Activated CD4-positive, alpha-beta T cell treated with anti-CD3 and anti-CD28 coated beads, Interleukin-2, Interleukin-6, amounts not matched to agents 100 ng/mL and 50 ng/mL, durations not matched to agents 16 hours and 8 hours (primary cell): ENCODE measurements at regions not wholly inside any gene's neighbourhood (a gene's known extent, or its start where the extent isn't known, plus 50 kb on each side); places are given as distances from the start of the nearest gene placed in this dataset.
"Not testable (repeated sequence)": the region's sequence is repeated elsewhere in the genome, so short reads cannot be mapped to it uniquely, and the experiment has no call there.

Experiments
- DNase-seq: peaks from one replicate; pipeline ENCODE4 v3.0.0-alpha.2; 2020

DNA sequence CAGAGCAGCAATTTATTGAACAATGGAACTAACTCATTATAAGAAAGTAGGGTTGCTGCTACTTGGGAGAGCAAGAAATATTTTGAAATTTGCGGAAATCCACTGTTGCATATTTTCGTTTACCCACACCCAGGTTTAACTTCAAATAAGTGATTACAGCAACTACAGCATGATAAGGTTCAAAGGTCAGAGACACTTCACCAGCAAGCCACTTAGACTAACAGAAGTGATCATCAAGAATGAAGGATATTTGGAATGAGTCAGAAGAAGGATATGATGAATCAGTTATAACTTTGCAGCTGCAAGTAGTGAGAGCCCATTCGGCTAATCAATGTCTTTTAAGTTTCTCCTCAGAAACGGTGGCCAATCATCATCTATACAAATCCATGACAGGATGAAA, 199.3 kb downstream of the TMA16 start:
- no peak for DNase-seq

DNA sequence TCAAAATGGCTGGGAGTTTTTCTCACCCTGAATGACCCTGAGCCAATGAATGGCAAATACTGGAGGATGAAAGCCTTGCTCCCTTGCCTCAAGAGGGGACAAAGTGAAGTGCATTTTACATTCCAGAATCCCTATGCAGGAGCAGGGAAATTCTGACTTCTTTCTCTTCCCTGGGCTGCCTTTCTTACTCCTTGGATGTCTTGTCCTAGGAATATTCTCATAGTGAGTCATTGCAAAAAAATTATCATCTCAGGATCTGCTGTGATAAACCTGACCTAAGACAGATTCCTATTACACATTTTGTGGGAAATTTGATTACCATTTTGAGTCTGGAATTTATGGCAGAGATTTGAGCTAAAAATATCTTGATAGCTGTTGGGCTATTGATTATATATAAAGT, 199.9 kb downstream of the TMA16 start:
- DNase-seq = no peak

DNA sequence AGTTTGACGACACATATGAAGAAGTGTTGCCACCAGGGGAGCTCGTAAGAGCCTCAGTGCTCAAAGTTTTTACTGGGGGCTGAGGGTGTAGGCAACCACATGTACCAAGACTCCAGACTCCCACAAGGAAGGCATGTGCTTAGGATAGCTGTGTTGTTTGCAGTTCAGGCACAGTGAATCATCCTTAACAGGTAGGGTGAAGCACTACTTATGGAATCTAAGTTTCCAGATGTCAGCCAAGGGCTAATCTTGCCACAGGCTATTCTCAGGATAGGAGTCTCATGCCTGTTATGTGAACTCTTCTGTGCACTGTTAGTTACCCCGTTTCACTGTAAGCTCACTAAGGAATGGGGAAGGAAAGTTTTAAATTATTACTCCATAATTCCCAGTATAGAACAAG, 202.6 kb downstream of the TMA16 start:
- no peak for DNase-seq

DNA sequence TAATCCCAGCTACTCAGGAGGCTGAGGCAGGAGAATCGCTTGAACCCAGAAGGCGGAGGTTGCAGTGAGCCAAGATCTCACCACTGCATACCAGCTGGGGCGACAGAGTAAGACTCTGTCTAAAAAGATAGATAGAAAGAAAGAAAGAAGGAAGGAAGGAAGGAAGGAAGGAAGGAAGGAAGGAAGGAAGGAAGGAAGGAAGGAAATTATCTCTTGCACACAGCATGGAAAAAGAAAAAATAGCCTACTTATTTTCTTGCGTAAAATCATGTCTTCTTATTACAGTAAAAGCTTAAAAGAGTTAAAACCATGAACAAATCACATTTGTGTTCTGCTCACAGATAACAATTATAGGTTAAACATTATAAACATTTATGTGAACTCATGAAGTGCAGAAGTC, 205.9 kb downstream of the TMA16 start:
- DNase-seq = not testable (repeated sequence)

DNA sequence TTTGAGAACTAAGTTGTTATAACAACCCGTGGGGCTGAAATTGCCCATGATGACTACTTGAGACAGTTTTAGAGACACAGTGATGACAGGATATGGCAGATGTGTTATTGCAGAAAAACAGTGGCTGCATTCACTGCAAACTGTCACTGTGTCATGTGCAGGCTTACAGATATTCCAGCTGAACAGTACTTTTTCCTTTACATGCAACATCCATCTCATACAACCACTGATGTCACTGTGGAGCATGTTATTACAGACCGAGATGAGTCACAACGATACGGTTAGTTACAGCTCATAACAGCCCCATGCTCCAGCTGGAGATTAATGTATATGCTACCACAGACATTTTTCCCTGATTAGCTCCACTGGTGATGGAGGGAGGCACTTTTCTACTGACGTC, 207.4 kb downstream of the TMA16 start:
- DNase-seq = peak; percentile 5

DNA sequence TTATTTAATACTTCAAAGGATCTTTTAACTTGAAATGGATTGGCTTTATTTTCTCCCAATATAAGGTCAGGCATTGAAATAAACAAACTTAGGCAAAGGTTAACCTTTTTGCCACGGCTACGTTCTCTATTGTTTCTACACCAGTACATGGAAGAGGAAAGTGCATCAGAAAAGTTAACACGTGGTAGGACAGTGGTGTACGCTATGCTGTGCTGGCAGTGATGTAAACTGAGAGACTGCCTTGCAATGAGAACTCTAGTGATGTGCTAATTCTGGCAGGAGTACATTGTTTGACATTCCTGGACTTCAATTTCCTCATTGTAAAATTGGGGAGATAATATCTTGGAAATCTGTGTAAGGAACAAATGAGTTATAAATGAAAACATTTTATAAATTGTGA, 208.2 kb downstream of the TMA16 start:
- no peak for DNase-seq

DNA sequence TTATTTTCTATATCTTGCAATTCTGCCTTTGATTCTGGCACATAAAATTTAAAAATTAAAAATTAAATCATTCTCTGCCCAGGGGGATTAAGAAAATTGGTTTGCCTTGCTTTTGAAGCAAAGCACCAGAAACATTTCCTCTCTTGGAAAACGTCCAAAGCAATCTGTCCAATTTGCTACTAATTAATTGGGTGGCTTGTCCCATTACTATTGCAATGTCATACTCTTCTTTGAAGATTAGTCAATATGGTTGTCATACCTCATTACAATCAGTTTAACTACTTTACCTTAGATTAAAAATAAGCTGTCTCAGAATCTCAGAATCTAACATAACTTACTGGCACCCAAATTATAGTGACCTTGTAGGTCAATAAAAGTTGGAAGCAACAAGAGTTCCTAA, 208.8 kb downstream of the TMA16 start:
- no peak for DNase-seq

DNA sequence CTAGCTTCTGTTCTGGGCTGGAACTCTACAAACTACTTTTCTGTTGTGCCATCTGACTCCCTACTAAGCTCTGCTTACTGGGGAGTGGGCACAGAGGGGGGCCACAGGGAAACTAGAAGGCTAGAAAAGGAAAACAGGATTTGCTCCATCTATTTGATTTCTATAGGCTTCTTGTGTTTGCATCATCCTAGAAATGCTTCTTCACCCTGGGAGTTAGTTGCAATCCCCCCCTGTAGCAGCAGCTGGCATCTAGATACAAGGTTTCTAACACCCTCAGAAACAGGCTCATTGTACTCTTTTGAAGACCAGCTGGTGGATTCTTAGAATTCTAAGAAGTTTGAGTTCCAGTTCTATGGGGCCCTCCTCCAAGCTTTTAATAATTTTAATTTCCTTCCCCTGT, 213.4 kb downstream of the TMA16 start:
- DNase-seq = no peak

DNA sequence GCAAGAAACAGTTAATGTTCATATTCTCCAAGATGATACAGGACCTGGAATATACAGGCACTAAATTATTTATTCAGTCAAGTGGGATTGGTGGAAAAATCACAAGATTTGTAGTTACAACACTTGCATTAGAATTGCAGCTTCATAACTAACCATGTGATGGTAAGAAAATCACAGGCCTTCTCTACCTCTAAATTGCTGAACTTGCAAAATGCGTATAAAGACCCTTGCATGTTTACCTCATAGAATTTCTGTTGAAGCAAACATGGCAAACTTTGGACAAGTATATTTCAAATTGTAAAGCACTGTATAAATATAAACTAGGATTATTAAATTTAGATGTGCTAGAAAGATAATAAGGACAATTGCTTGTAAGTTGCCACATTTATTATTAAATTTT, 215.1 kb downstream of the TMA16 start:
- no peak for DNase-seq

DNA sequence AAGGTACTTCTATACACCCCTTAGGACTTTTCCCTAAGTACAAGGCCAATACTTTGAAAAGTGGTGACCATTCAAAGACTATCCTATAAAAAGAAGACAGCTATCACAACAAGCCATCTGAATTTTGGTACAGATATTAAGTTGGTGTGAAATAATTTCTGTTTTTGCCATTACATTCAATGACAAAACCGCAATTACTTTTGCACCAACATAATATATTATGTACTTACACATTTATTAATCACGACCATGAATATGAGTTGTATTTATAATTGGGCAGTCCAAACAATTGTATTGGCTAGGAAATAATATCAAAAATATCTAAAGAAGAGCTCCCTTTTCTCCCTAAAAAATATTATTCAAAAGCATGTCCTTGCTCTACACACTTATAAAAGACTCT, 215.7 kb downstream of the TMA16 start:
- no peak for DNase-seq

DNA sequence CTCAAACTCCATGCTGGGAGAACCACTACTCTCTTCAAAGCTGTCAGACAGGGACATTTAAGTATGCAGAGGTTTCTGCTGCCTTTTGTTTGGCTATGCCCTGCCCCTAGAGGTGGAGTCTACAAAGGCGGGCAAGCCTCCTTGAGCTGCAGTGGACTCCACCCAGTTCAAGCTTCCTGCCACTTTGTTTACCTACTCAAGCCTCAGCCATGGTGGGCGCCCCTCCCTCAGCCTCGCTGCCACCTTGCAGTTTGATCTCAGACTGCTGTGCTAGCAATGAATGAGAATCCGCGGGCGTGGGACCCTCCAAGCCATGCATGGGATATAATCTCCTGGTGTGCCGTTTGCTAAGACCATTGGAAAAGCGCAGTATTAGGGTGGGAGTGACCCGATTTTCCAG, 230.0 kb downstream of the TMA16 start:
- not testable (repeated sequence) for DNase-seq

DNA sequence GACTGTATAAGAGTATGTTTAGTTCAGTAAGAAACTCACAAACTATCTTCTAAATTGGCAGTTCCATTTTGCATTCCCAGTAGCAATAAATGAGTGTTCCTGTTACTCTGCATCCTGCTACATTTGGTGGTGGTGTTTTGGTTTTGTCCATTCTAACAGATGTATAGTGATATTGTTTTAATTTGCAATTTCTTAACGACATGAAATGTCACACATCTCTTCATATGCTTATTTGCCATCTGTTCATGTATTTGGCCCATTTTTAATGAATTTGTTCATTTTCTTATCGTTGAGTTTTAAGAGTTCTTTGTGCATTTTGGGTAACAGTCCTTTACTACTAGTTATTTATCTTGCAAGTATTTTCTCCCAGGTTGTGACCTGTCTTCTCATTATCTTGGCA, 232.2 kb downstream of the TMA16 start:
- DNase-seq = no peak

DNA sequence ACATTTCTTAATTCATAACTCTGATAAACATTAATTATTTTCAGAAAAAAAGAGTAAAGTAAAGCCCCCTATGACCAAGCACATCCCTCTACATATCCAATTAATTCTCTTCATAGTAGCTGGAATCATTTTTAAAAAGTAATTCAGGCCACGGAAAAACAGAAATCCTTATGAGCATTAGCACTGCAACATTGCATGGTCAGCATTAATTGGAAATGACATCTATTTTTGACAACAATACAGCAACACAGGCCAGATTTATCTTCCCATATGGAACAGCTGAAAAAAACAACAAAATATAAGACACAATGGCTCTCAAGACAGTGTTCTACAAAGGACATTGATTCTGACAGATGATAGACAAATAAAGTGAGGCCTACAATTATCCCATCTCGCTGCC, 236.6 kb downstream of the TMA16 start:
- DNase-seq = no peak

DNA sequence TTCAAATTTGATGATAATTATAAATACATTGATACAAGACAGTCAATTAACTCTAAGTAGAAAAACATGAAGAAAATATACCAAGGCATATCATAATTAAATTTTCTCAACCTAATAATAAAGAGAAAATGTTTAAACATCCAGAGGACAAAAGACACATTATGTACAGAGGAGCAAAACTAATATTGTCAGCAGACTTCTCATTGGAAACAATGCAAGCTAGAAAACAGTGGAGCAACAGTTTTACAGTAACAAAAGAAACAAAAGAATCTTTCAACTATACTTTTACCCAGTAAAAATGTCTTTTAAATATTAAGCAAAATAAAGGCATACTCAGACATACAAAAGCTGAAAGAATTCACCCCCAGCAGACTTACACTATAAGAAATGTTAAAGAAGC, 238.0 kb downstream of the TMA16 start:
- no peak for DNase-seq

DNA sequence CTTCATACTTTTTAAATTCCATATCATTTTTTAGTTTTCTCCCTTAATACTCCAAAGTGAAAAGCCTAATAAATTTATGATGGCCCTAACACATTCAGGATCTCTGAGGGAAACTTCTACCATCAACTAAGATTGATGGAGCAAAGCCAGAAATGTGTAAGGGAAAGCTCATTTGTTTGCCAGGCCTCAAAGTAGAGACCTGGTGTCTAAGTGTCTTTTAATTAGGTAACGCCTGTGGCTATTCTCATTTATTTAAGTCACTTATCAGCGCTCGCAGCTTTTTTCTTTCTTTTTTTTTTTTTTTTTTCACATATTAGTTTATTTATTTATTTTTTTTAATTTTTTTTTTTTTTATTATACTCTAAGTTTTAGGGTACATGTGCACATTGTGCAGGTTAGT, 242.4 kb downstream of the TMA16 start:
- DNase-seq = no peak

DNA sequence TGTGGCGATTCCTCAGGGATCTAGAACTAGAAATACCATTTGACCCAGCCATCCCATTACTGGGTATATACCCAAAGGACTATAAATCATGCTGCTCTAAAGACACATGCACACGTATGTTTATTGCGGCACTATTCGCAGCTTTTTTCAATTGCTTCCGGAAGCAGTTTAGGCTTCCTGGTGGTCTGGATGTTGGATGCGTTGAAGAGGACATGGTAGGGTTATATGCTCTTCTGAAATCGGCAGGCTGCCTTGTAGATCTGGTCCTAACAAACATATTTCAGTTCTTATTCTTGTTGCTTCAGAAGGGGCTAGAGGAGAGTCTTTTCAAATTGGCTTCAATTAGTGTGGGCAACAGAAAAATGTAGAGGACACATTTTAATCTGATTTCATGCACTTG, 243.4 kb downstream of the TMA16 start:
- not testable (repeated sequence) for DNase-seq

DNA sequence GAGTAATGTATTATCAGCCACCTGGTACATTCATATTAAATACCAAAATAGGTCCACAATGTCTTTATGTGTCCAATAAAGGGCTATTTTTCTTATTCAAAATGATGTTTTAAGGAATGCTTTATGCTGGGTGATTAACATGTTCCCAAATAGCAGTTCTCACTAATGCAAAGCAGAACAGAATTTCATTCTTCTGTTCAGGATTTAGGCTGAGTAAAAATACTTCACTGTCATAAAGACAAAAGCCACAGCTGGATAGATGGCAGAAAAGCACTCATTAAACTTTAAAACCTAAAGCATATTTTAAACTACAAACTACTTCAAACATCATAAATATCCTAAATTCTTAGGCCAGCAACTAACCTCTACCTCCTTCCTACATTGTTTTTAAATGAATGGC, 244.0 kb downstream of the TMA16 start:
- no peak for DNase-seq

DNA sequence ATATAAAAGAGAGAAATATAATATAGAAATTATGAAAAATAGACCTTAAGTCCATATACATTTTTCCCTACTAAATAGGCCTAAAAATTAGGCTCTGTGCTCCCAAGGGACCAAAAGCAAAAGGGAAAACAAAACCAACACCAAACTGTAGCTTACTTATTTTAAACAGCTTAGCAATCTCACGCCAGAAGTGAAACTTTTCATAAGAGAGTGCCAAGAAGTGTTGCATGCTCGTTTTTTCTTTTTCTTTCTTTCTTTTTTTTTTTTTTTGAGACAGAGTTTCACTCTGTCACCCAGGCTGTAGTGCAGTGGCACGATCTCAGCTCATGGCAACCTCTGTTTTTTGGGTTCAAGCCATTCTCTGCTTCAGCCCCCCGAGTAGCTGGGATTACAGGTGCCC, 250.4 kb downstream of the TMA16 start:
- DNase-seq = no peak

DNA sequence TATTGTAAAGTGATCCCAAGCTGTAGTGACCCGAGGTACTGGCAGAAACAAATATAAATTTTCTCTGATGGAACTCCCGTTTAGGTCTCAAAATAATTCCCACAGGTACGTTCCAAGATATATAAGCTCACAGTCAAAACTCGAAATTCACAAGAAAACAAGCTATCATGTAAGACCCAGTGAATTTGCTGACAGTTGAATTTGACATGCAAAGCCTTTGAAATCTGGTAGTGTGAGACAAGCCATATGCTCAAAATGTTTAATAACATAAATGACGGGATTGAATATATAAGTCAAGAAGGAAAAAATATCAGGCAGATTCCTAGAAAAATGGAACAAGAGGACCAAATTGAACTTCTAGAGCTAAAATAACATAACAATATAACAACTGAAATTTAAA, 252.8 kb downstream of the TMA16 start:
- DNase-seq = no peak

DNA sequence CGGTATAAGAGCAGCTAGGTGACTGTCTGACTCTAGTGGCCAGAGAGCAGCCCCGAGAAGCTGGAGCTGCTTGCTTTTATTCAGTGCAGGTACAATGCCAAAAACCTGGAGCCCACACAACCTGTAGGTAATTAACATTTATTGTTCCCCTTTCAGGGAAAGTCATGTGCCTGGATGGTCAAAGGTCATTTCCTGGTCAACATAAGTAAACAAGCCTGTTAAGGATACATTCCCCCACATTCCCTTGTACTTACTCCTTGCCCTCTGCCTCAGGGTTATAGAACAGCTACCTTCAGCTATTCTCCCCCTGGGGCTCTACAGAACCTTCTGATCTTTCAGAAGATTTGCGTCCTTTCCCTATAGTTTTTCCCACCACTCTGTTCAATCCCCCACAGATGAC, 253.4 kb downstream of the TMA16 start:
- DNase-seq = no peak

DNA sequence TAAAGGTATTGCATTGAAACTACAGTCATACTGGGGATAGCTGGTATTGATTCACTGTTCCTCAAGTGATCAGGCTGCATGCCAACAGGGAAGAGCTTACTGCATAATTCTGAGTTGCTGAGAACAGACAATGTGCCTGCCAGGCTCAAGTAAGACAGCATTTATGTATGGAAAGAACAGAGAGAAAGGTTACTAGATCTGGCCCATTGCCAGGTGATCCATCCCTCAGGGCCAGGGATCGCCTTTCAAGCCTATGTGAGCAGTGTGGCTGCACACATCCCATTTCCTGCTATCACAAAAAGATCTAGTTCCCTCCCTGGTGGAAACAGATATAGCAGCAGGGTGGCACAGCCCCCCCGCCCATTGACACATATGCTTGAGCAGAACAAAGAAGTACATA, 254.0 kb downstream of the TMA16 start:
- no peak for DNase-seq

DNA sequence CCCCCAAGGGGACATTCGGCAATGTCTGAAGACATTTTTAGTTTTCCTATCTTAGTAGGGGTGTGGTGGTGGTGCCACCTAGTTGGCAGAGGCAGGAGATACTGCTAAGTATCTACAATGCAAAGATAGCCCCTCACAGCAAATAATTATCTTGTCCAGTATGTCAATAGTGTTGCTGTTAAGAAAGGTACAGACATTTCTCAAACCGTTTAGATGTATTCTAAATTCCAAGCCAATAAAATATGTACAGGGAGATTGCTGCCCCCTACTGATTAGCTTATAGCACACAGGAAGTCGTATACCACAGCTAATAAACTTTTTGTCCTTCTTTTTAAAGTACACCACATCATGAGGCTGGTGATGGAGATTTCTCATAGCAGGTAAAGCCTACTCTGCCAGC, 260.5 kb downstream of the TMA16 start:
- peak; percentile 5 for DNase-seq

DNA sequence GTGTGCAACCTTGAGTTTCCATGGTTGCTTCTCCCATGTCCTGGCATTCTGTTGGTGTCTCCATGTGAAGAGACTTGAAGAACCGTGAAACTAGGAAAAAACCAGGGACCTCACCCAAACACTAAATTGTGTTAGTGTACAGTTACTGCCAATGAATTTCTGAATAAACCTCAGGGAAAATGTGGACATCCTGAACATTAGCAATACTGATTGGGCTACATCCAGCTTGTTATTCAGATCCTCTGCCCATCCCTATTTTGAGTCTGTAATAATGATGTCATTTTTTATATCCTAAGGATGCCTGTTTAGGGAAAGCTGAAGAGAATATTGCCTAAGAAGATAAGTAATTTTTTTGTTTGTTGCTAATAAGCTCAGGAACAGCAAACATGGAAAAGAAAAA, 262.7 kb downstream of the TMA16 start:
- no peak for DNase-seq

DNA sequence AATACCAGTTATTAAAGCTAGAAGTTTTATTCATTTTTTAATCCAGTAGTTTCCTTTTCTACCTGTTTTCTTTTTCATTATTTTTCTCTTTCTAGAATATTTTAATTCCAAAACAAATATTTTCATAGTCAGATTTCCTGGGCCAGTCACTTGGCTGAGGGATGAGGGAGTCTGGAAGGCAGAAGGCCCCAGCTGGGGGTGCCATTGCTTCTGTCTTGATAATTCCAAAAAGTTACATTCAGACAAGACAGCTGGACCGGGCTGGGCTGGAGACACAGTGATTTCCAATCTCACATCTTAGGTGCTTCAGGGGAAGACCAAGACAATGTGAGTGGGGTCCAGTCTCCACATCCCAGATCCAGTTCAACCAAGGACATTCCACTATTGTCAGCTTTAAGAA, 263.5 kb downstream of the TMA16 start:
- DNase-seq = no peak

DNA sequence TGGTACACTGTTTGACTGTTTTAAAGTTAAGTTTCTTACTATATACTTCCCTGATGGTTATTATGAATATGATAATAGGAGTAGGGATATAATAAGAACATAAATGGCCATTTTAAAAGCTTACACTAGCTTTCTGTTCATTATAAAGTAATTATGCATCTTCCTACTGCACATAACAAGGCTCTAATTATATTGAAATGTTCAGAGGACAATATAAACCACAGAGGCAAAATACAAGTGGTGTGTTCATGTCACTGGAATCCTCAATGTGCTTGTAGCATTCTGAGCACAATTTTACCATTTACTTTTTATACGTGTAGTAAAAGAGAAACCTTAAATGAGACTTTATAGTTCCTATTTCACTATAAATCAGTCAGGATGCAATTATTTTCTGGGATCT, 268.3 kb downstream of the TMA16 start:
- DNase-seq = no peak

DNA sequence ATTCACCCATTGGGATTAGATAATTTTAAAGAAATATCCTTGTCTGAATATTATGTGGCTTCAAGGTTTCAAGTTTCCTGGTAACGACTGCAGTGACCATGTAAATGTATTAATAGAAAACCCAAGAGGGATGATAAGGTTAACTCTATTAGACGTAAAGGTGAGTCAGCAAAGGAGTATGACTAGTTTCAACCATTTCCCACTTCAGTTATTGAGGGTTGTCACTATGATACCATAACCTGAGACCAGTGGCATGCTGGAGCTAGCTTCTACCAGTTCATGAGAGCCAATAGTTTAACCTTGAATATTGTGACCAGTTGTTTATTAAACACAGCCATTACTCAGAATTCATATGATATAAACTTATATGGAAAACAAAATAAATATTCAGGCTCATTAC, 270.1 kb downstream of the TMA16 start:
- DNase-seq = no peak
